Suprapubic skin (tissue), 4 donors: ENCODE measurements at regions not wholly inside any gene's neighbourhood (a gene's known extent, or its start where the extent isn't known, plus 50 kb on each side); places are given as distances from the start of the nearest gene placed in this dataset.

Source experiments
- POLR2A ChIP-seq, 2 donors: fragments of 450-650 bp; IDR thresholded peaks; one replicate each; pipeline ENCODE4 v1.6.1; 2017; ENCODE audit warnings: antibody characterized with exemption in 2 of 2, mild to moderate bottlenecking in 2 of 2, moderate library complexity in 2 of 2
- POLR2AphosphoS5 ChIP-seq, 3 donors: sonication (generic); formaldehyde crosslinking; IDR thresholded peaks; one replicate each; pipeline ENCODE4 v1.6.1; 2017; ENCODE audit warnings: antibody characterized with exemption in 3 of 3
- TF ChIP-seq, protein P1 (sequence below), 2 donors: fragments of 200-600 bp in 1 of 2; fragments of 450-650 bp in 1 of 2; sonication (generic) in 1 of 2; IDR thresholded peaks; one replicate each; pipeline ENCODE4 v1.5.1; 2016 to 2019; ENCODE audit warnings: antibody characterized with exemption in 2 of 2, mild to moderate bottlenecking in 1 of 2, moderate library complexity in 1 of 2

DNA sequence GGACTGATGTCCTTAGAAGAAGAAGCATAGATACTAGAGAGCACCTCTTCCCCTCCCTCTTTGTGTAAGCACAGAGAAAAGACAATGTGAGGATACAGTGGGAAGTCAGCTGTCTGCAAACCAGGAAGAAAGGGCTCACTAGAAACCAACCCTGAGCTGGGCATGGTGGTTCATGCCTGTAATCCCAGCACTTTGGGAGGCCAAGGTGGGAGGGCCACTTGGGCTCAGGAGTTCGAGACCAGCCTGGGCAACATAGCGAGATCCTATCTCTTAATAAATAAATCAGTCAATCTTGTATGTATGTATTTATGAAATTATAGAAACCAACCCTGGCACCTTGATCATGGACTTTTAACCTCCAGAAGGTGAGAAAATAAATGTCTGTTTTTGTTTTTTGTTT lies 118.3 kb downstream of the NPIPB5 start:
- TF ChIP-seq, protein P1, sequence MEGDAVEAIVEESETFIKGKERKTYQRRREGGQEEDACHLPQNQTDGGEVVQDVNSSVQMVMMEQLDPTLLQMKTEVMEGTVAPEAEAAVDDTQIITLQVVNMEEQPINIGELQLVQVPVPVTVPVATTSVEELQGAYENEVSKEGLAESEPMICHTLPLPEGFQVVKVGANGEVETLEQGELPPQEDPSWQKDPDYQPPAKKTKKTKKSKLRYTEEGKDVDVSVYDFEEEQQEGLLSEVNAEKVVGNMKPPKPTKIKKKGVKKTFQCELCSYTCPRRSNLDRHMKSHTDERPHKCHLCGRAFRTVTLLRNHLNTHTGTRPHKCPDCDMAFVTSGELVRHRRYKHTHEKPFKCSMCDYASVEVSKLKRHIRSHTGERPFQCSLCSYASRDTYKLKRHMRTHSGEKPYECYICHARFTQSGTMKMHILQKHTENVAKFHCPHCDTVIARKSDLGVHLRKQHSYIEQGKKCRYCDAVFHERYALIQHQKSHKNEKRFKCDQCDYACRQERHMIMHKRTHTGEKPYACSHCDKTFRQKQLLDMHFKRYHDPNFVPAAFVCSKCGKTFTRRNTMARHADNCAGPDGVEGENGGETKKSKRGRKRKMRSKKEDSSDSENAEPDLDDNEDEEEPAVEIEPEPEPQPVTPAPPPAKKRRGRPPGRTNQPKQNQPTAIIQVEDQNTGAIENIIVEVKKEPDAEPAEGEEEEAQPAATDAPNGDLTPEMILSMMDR (IDR thresholded peaks at IDR 0.05): no peak
- no peak for TF ChIP-seq POLR2AphosphoS5 (IDR thresholded peaks at IDR 0.05)
- no peak for TF ChIP-seq POLR2A (IDR thresholded peaks at IDR 0.05)
